H1 (cell line): ENCODE measurements at regions not wholly inside any gene's neighbourhood (a gene's known extent, or its start where the extent isn't known, plus 50 kb on each side); places are given as distances from the start of the nearest gene placed in this dataset.

Source experiments
- CTCF ChIA-PET: fragments of 300-600 bp; sonication (Branson Sonifier 250); formaldehyde crosslinking; loops from one replicate; lab custom pipeline; 2021; ENCODE audit not compliant: partially characterized antibody; lab: Charles Lee
- POLR2A ChIA-PET: fragments of 300-600 bp; sonication (Branson Sonifier 250); formaldehyde crosslinking; loops from one replicate; lab custom pipeline; 2021; ENCODE audit warnings: inconsistent platforms; ENCODE audit not compliant: partially characterized antibody; lab: Charles Lee
- DNase-seq, 2 experiments: peaks; one replicate each; pipeline versions ENCODE4 v3.0.0 to v3.0.0-alpha.2; 2010 to 2022; ENCODE audit warnings: low spot score in 2 of 2, low read depth in 1 of 2, mixed read lengths in 1 of 2
- FAIRE-seq: peaks from 2 replicates; lab custom pipeline; 2011; peaks lifted over from hg19 to GRCh38; lab: Jason Lieb, UNC
- H2AFZ ChIP-seq: 2 replicates; pipeline ENCODE4 v1.8.1; 2012; ENCODE audit warnings: low read length, inconsistent platforms
- H2AK5ac ChIP-seq: 2 replicates; pipeline ENCODE4 v1.6.1; 2013; ENCODE audit warnings: low read depth, low read length
- H2BK120ac ChIP-seq: replicated peaks from 2 replicates; pipeline ENCODE3; 2013; ENCODE audit warnings: low read depth, low read length, inconsistent platforms
- H2BK12ac ChIP-seq: 2 replicates; pipeline ENCODE4 v1.6.1; 2013; ENCODE audit warnings: low read depth, low read length
- H2BK15ac ChIP-seq: 2 replicates; pipeline ENCODE4 v1.6.1; 2013; ENCODE audit warnings: low read length
- H2BK20ac ChIP-seq: 2 replicates; pipeline ENCODE4 v1.6.1; 2013; ENCODE audit warnings: low read length
- H2BK5ac ChIP-seq: 2 replicates; pipeline ENCODE4 v1.6.1; 2013; ENCODE audit warnings: low read depth, low read length
- H3K14ac ChIP-seq: 2 replicates; pipeline ENCODE4 v1.6.1; 2013; ENCODE audit warnings: inconsistent platforms; ENCODE audit not compliant: insufficient read length
- H3K18ac ChIP-seq: 2 replicates; pipeline ENCODE4 v1.6.1; 2013; ENCODE audit warnings: low read length; ENCODE audit errors: extremely low read depth
- H3K23ac ChIP-seq: 2 replicates; pipeline ENCODE4 v1.6.1; 2013; ENCODE audit warnings: inconsistent platforms; ENCODE audit not compliant: insufficient read length
- H3K23me2 ChIP-seq: 2 replicates; pipeline ENCODE4 v1.6.1; 2013; ENCODE audit warnings: low read depth, low read length
- H3K27ac ChIP-seq: 2 replicates; pipeline ENCODE4 v1.6.1; 2011; ENCODE audit warnings: low read depth, low read length, inconsistent platforms
- H3K27me3 ChIP-seq, 4 experiments: replicated peaks in 1 of 4; 1 replicate in 1 of 4; 2 replicates in 3 of 4; pipeline versions ENCODE4 v1.6.1 to v1.8.1; 2011 to 2013; ENCODE audit warnings: low read length in 3 of 4, mild to moderate bottlenecking in 3 of 4, inconsistent platforms in 2 of 4, mixed read lengths in 2 of 4, moderate library complexity in 1 of 4; ENCODE audit not compliant: control insufficient read depth in 3 of 4, insufficient read depth in 3 of 4; ENCODE audit errors: extremely low read depth in 1 of 4
- H3K36me3 ChIP-seq, 4 experiments: 2 replicates each; pipeline versions ENCODE4 v1.6.1 to v1.8.1; 2011 to 2013; ENCODE audit warnings: mild to moderate bottlenecking in 4 of 4, low read length in 3 of 4, moderate library complexity in 2 of 4, control low read depth in 1 of 4, inconsistent platforms in 1 of 4; ENCODE audit not compliant: insufficient read depth in 4 of 4, control insufficient read depth in 2 of 4
- H3K4ac ChIP-seq: replicated peaks from 2 replicates; pipeline ENCODE3; 2013; ENCODE audit warnings: low read length, low read depth, mixed read lengths, inconsistent platforms; ENCODE audit not compliant: insufficient read length
- H3K4me1 ChIP-seq, 4 experiments: replicated peaks in 1 of 4; 1 replicate in 1 of 4; 2 replicates in 3 of 4; pipeline versions ENCODE4 v1.6.1 to v1.8.1; 2011 to 2013; ENCODE audit warnings: low read length in 3 of 4, inconsistent platforms in 2 of 4, mixed read lengths in 1 of 4; ENCODE audit not compliant: insufficient read depth in 4 of 4, control insufficient read depth in 3 of 4
- H3K4me2 ChIP-seq, 2 experiments: 2 replicates each; pipeline versions ENCODE4 v1.6.1 to v1.8.1; 2011 to 2013; ENCODE audit warnings: low read depth in 2 of 2, low read length in 2 of 2, control low read depth in 1 of 2, inconsistent platforms in 1 of 2, mild to moderate bottlenecking in 1 of 2; ENCODE audit not compliant: insufficient read depth in 1 of 2
- H3K4me3 ChIP-seq, 4 experiments: fragments of 200-600, 300-600 bp in 1 of 4; sonication (generic), shearing (Covaris generic), sonication (Bioruptor Twin) in 1 of 4; 2 replicates each; pipeline versions ENCODE4 v1.5.1 to v1.8.1; 2011 to 2016; ENCODE audit warnings: low read length in 4 of 4, low read depth in 3 of 4, control low read depth in 2 of 4, inconsistent platforms in 2 of 4, mild to moderate bottlenecking in 2 of 4, mixed read lengths in 1 of 4, moderate library complexity in 1 of 4; ENCODE audit not compliant: insufficient read depth in 2 of 4; ENCODE audit errors: extremely low read depth in 1 of 4
- H3K56ac ChIP-seq: replicated peaks from 2 replicates; pipeline ENCODE3; 2013; ENCODE audit warnings: low read depth, mild to moderate bottlenecking, mixed read lengths, low read length, inconsistent platforms; ENCODE audit not compliant: insufficient read length
- H3K79me1 ChIP-seq: 2 replicates; pipeline ENCODE4 v1.6.1; 2013; ENCODE audit warnings: low read depth, low read length, control low read depth
- H3K79me2 ChIP-seq, 2 experiments: 2 replicates each; pipeline versions ENCODE4 v1.6.1 to v1.8.1; 2012 to 2013; ENCODE audit warnings: low read length in 2 of 2, mild to moderate bottlenecking in 2 of 2, inconsistent platforms in 1 of 2; ENCODE audit not compliant: insufficient read depth in 2 of 2, control insufficient read depth in 1 of 2
- H3K9ac ChIP-seq, 4 experiments: replicated peaks in 1 of 4; 1 replicate in 1 of 4; 2 replicates in 3 of 4; pipeline versions ENCODE4 v1.6.1 to v1.8.1; 2011 to 2013; ENCODE audit warnings: low read depth in 3 of 4, low read length in 3 of 4, control low read depth in 2 of 4, mild to moderate bottlenecking in 2 of 4, moderate library complexity in 2 of 4, inconsistent platforms in 1 of 4; ENCODE audit errors: extremely low read depth in 1 of 4
- H3K9me3 ChIP-seq, 2 experiments: 2 replicates each; pipeline versions ENCODE4 v1.6.1 to v1.8.1; 2012 to 2013; ENCODE audit warnings: mild to moderate bottlenecking in 2 of 2, moderate library complexity in 2 of 2, control low read depth in 1 of 2, inconsistent platforms in 1 of 2, low read depth in 1 of 2, low read length in 1 of 2, mixed read lengths in 1 of 2; ENCODE audit not compliant: insufficient read depth in 2 of 2
- H4K20me1 ChIP-seq, 2 experiments: replicated peaks in 1 of 2; 2 replicates each; pipeline versions ENCODE3 to v1.8.1; 2011 to 2013; ENCODE audit warnings: inconsistent platforms in 2 of 2, low read length in 2 of 2, mild to moderate bottlenecking in 1 of 2; ENCODE audit not compliant: insufficient read depth in 2 of 2, control insufficient read depth in 1 of 2
- H4K5ac ChIP-seq: 2 replicates; pipeline ENCODE4 v1.6.1; 2013; ENCODE audit warnings: low read length, low read depth, mixed read lengths, inconsistent platforms; ENCODE audit not compliant: insufficient read length
- H4K8ac ChIP-seq: 2 replicates; pipeline ENCODE4 v1.8.0; 2013; ENCODE audit warnings: mild to moderate bottlenecking, moderate library complexity, low read length, inconsistent platforms; ENCODE audit not compliant: insufficient read depth; ENCODE audit errors: extremely low read depth
- H4K91ac ChIP-seq: replicated peaks from 2 replicates; pipeline ENCODE3; 2013; ENCODE audit warnings: low read length, mixed read lengths, inconsistent platforms; ENCODE audit not compliant: insufficient read length
- CREB1 ChIP-seq: IDR thresholded peaks from 2 replicates; pipeline ENCODE4 v1.6.1; 2012; ENCODE audit warnings: inconsistent platforms
- CTBP2 ChIP-seq: IDR thresholded peaks from 2 replicates; pipeline ENCODE4 v1.7.0; 2011; ENCODE audit warnings: borderline replicate concordance, mild to moderate bottlenecking, moderate library complexity, mixed read lengths, low read length; ENCODE audit not compliant: insufficient read depth, insufficient read length
- GABPA ChIP-seq: IDR thresholded peaks from 2 replicates; pipeline ENCODE4 v1.6.1; 2011; ENCODE audit warnings: mild to moderate bottlenecking, low read length, moderate library complexity, borderline replicate concordance; ENCODE audit not compliant: insufficient read depth
- JUN ChIP-seq: IDR thresholded peaks from 2 replicates; pipeline ENCODE4 v1.6.1; 2011; ENCODE audit warnings: low read depth, mild to moderate bottlenecking, improper control_type of control experiment, low read length
- POU5F1 ChIP-seq: IDR thresholded peaks from 2 replicates; pipeline ENCODE4 v1.6.1; 2011; ENCODE audit warnings: low read depth, mild to moderate bottlenecking, low read length, moderate library complexity
- SIX5 ChIP-seq: IDR thresholded peaks from 2 replicates; pipeline ENCODE4 v1.6.1; 2011; ENCODE audit warnings: mild to moderate bottlenecking, low read depth, low read length
- WGBS, 2 experiments: shearing (Covaris generic) in 1 of 2; methylation state at CpG; one replicate each; pipeline versions ENCODE4 v1.1.6 to v1.1.7; 2013 to 2015; ENCODE audit warnings: low lambda C conversion rate in 2 of 2, mixed read lengths in 2 of 2, inconsistent platforms in 1 of 2, low coverage in 1 of 2, missing lambda C conversion rate in 1 of 2; ENCODE audit not compliant: insufficient replicate concordance in 2 of 2, insufficient coverage in 1 of 2, insufficient read length in 1 of 2; ENCODE audit errors: extremely low coverage in 1 of 2, missing lambda C conversion rate in 1 of 2; 5-methylcytosine and 5-hydroxymethylcytosine counted together

DNA sequence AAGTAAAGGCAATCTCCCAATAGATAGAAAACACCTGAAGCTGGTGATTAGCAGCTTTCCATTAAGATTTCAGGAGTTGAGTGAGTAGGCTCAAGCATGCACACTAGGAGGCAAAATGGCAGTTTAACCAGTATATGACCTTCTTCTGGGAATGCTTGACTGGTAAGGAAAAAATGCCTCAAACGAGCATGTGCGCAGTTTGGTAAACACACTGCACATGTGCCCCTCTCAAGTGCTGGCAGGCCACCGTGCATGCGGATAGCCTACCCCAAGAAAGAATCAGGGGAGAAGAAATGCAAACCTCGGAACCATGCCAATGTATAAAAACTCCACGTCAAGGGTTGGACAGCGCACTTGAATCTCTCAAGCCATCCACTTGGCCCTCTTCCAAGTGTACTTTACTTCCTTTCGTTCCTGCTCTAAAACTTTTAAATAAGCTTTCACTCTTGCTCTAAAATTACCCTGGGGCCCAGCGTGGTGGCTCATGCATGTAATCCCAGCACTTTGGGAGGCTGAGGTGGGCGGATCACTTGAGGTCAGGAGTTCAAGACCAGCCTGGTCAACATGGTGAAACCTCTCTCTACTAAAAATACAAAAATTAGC lies 98.8 kb upstream of the CDK1 start:
- H3K9ac ChIP-seq = no peak overlapping the region
- H3K4ac ChIP-seq = no peak overlapping the region
- H2BK20ac ChIP-seq = no peak overlapping the region
- no peak overlapping the region for H2BK120ac ChIP-seq
- H3K9me3 ChIP-seq = no peaks in the 10 kb centered on the region
- H3K27ac ChIP-seq = no peak overlapping the region
- H4K5ac ChIP-seq = no peak overlapping the region
- POLR2A ChIA-PET = no interaction called here
- H3K27me3 ChIP-seq = no peaks in the 10 kb centered on the region
- no peak overlapping the region for H3K18ac ChIP-seq
- H3K14ac ChIP-seq = no peak overlapping the region
- DNase-seq (no peak), FAIRE-seq (no peak)
- no peak overlapping the region for H3K4me3 ChIP-seq
- no peaks in the 10 kb centered on the region for H3K79me2 ChIP-seq
- CTCF ChIA-PET = interaction anchor here (0.6 to 1.0 kb wide), 2 partner anchors 11 to 1633 kb away, joined by 3 read pairs; no protein-coding TSS in a partner anchor
- no peaks in the 10 kb centered on the region for H3K23me2 ChIP-seq
- H4K8ac ChIP-seq = peak overlapping the region; percentile 40; the same call in 1 of the 2 replicates
- no peaks in the 10 kb centered on the region for H3K36me3 ChIP-seq
- no peaks in the 10 kb centered on the region for H3K79me1 ChIP-seq
- H2AK5ac ChIP-seq = no peak overlapping the region
- H4K91ac ChIP-seq = no peak overlapping the region
- no peak overlapping the region for H2BK5ac ChIP-seq
- H3K4me2 ChIP-seq = no peak overlapping the region
- H3K23ac ChIP-seq = no peak overlapping the region
- no peak overlapping the region for H2AFZ ChIP-seq
- H2BK12ac ChIP-seq = no peak overlapping the region
- H4K20me1 ChIP-seq = no peaks in the 10 kb centered on the region
- no peak overlapping the region for H2BK15ac ChIP-seq
- no peaks in the 10 kb centered on the region; a peak in 1 of 7 replicates for H3K4me1 ChIP-seq
- no peak overlapping the region for H3K56ac ChIP-seq
- WGBS, 2 experiments = 93% methylated on average over 10 of the region's 10 CpGs; no CpG with 5 or more reads in 1 of the 2 experiments
- TF ChIP-seq POU5F1 (no peak), SIX5 (no peak), JUN (no peak), CREB1 (no peak), CTBP2 (no peak), GABPA (no peak)
